HCT116 (cell line): ENCODE measurements at regions not wholly inside any gene's neighbourhood (a gene's known extent, or its start where the extent isn't known, plus 50 kb on each side); places are given as distances from the start of the nearest gene placed in this dataset.

Experiments
- ATAC-seq: fragments of 200-7000 bp; cut with Tn5 transposase; 2 replicates; pipeline ENCODE4 v1.9.1; 2020; ENCODE audit warnings: mild to moderate bottlenecking, moderate library complexity
- BruUV-seq: library from RNA; stranded (reverse); fragments of 400-500 nt; replicated peaks from 2 replicates; lab custom pipeline; 2021; lab: Mats Ljungman, UMichigan
- CTCF ChIA-PET: fragments of 300-600 bp; sonication (Branson Sonifier 250); formaldehyde crosslinking; loops from one replicate; lab custom pipeline; 2021; ENCODE audit warnings: antibody characterized with exemption; lab: Charles Lee
- POLR2A ChIA-PET: fragments of 300-600, 350-600 bp; sonication (Branson Sonifier 250); formaldehyde crosslinking; loops from one replicate; lab custom pipeline; 2021; ENCODE audit warnings: antibody characterized with exemption; lab: Charles Lee
- RAD21 ChIA-PET, 2 experiments: fragments of 300-600 bp; sonication (Branson Sonifier 250); formaldehyde crosslinking; loops; one replicate each; lab custom pipeline; 2023; ENCODE audit warnings: low total read pairs in 2 of 2; ENCODE audit not compliant: uncharacterized antibody in 2 of 2, unreplicated experiment in 2 of 2, low non-redundant PET in 1 of 2; lab: Charles Lee
- DNase-seq: peaks from one replicate; pipeline ENCODE4 v3.0.0-alpha.2; 2010; ENCODE audit warnings: low read depth, low spot score
- H2AFZ ChIP-seq: fragments of 200-600 bp; shearing (Covaris generic), sonication (generic); 2 replicates; pipeline ENCODE4 v1.6.1; 2017; ENCODE audit warnings: low read depth, mixed run types, mixed read lengths, antibody characterized with exemption, low read length; ENCODE audit not compliant: poor library complexity, severe bottlenecking
- H3K27ac ChIP-seq: 2 replicates; pipeline ENCODE4 v1.5.1; 2012; ENCODE audit warnings: low read depth, low read length
- H3K27me3 ChIP-seq: fragments of 200-600 bp; sonication (generic); 2 replicates; pipeline ENCODE4 v1.6.1; 2016; ENCODE audit warnings: mixed run types, low read length, mixed read lengths; ENCODE audit not compliant: insufficient read depth
- H3K36me3 ChIP-seq, 2 experiments: fragments of 200-500 bp in 1 of 2; fragments of 200-600 bp in 1 of 2; sonication (Bioruptor generic) in 1 of 2; sonication (generic) in 1 of 2; 2 replicates each; pipeline versions ENCODE4 v1.5.1 to v1.6.1; 2014 to 2016; ENCODE audit warnings: low read length in 2 of 2, inconsistent platforms in 1 of 2, mixed read lengths in 1 of 2, mixed run types in 1 of 2; ENCODE audit not compliant: insufficient read depth in 2 of 2, control insufficient read depth in 1 of 2
- H3K4me1 ChIP-seq, 2 experiments: fragments of 200-600 bp in 1 of 2; sonication (generic) in 1 of 2; 2 replicates each; pipeline versions ENCODE4 v1.5.1 to v1.6.1; 2012 to 2017; ENCODE audit warnings: low read length in 2 of 2, inconsistent platforms in 1 of 2, mild to moderate bottlenecking in 1 of 2, mixed read lengths in 1 of 2, mixed run types in 1 of 2, moderate library complexity in 1 of 2; ENCODE audit not compliant: insufficient read depth in 2 of 2, control insufficient read depth in 1 of 2
- H3K4me2 ChIP-seq: fragments of 200-600 bp; sonication (generic); 2 replicates; pipeline ENCODE4 v1.6.1; 2017; ENCODE audit warnings: mixed run types, low read length, mixed read lengths
- H3K4me3 ChIP-seq, 2 experiments: fragments of 200-600 bp in 1 of 2; sonication (generic) in 1 of 2; replicated peaks in 1 of 2; 2 replicates each; pipeline ENCODE4 v1.5.1; 2011 to 2016; ENCODE audit warnings: low read length in 2 of 2, control low read depth in 1 of 2, low read depth in 1 of 2, mild to moderate bottlenecking in 1 of 2, mixed read lengths in 1 of 2, mixed run types in 1 of 2
- H3K79me2 ChIP-seq: fragments of 200-600 bp; sonication (generic); 2 replicates; pipeline ENCODE4 v1.6.1; 2017; ENCODE audit warnings: mild to moderate bottlenecking, mixed run types, low read length, moderate library complexity, mixed read lengths; ENCODE audit not compliant: insufficient read depth
- H3K9ac ChIP-seq: fragments of 200-600 bp; sonication (generic); 2 replicates; pipeline ENCODE4 v1.6.1; 2016; ENCODE audit warnings: low read length, mixed read lengths
- H3K9me2 ChIP-seq: fragments of 200-600 bp; sonication (generic), shearing (Covaris generic); 2 replicates; pipeline ENCODE4 v1.6.1; 2017; ENCODE audit warnings: mixed run types, mild to moderate bottlenecking, moderate library complexity; ENCODE audit not compliant: insufficient read depth
- H3K9me3 ChIP-seq, 2 experiments: fragments of 200-500 bp in 1 of 2; fragments of 200-600 bp in 1 of 2; sonication (Bioruptor generic) in 1 of 2; sonication (generic) in 1 of 2; 2 replicates each; pipeline ENCODE4 v1.6.1; 2014 to 2017; ENCODE audit warnings: low read length in 2 of 2, mixed read lengths in 2 of 2, inconsistent platforms in 1 of 2, low read depth in 1 of 2, mild to moderate bottlenecking in 1 of 2, mixed run types in 1 of 2, moderate library complexity in 1 of 2; ENCODE audit not compliant: control insufficient read depth in 1 of 2, insufficient read depth in 1 of 2
- H4K20me1 ChIP-seq: fragments of 200-600 bp; sonication (generic), shearing (Covaris generic); 2 replicates; pipeline ENCODE4 v1.6.1; 2017; ENCODE audit warnings: mixed run types, mild to moderate bottlenecking, moderate library complexity; ENCODE audit not compliant: insufficient read depth
- CBX3 ChIP-seq: IDR thresholded peaks from 2 replicates; pipeline ENCODE4 v1.6.1; 2012; ENCODE audit warnings: low read depth
- CEBPB ChIP-seq: IDR thresholded peaks from 2 replicates; pipeline ENCODE4 v1.6.1; 2012; ENCODE audit warnings: low read depth
- EGR1 ChIP-seq: IDR thresholded peaks from 2 replicates; pipeline ENCODE4 v1.6.1; 2012; ENCODE audit warnings: low read depth
- ELF1 ChIP-seq: IDR thresholded peaks from 2 replicates; pipeline ENCODE4 v1.6.1; 2012; ENCODE audit warnings: low read depth, borderline replicate concordance
- EZH2 ChIP-seq: fragments of 200-600 bp; sonication (generic); IDR thresholded peaks from 2 replicates; pipeline ENCODE4 v1.6.1; 2017; ENCODE audit warnings: antibody characterized with exemption, mixed run types
- EZH2phosphoT487 ChIP-seq: fragments of 200-600 bp; IDR thresholded peaks from 2 replicates; pipeline ENCODE4 v1.6.1; 2018; ENCODE audit warnings: antibody characterized with exemption, borderline replicate concordance
- FOSL1 ChIP-seq: IDR thresholded peaks from 2 replicates; pipeline ENCODE4 v1.6.1; 2012; ENCODE audit warnings: low read depth
- JUND ChIP-seq: IDR thresholded peaks from 2 replicates; pipeline ENCODE4 v1.6.1; 2012
- POLR2A ChIP-seq: IDR thresholded peaks from 2 replicates; pipeline ENCODE4 v1.7.0; 2011; ENCODE audit warnings: borderline replicate concordance; ENCODE audit not compliant: insufficient read depth, insufficient read length; ENCODE audit errors: extremely low read depth
- POLR2AphosphoS5 ChIP-seq: IDR thresholded peaks from 2 replicates; pipeline ENCODE4 v1.6.1; 2011; ENCODE audit warnings: mild to moderate bottlenecking, low read depth, low read length, moderate library complexity
- RAD21 ChIP-seq: IDR thresholded peaks from 2 replicates; pipeline ENCODE4 v1.6.1; 2012; ENCODE audit warnings: low read depth, mild to moderate bottlenecking
- SIN3A ChIP-seq: IDR thresholded peaks from 2 replicates; pipeline ENCODE4 v1.6.1; 2012; ENCODE audit warnings: low read depth
- SP1 ChIP-seq: IDR thresholded peaks from 2 replicates; pipeline ENCODE4 v1.6.1; 2012; ENCODE audit warnings: low read depth
- TCF7L2 ChIP-seq: IDR thresholded peaks from 2 replicates; pipeline ENCODE4 v1.7.0; 2011; ENCODE audit warnings: borderline replicate concordance, inconsistent platforms; ENCODE audit not compliant: insufficient read depth, insufficient read length; ENCODE audit errors: extremely low read depth
- ZFX ChIP-seq: fragments of 450-650 bp; IDR thresholded peaks from 2 replicates; pipeline ENCODE4 v1.6.1; 2017
- ZNF274 ChIP-seq: fragments of 200-500 bp; sonication (Bioruptor generic); IDR thresholded peaks from 2 replicates; pipeline ENCODE4 v1.6.1; 2014; ENCODE audit warnings: mild to moderate bottlenecking, low read depth, low read length, inconsistent platforms
- intact Hi-C: fragments of 100-400 bp; cut with micrococcal nuclease; formaldehyde crosslinking; loops from 2 replicates; pipeline ENCODE4 v1.10.0; 2022
- TF ChIP-seq, protein P1 (sequence below): IDR thresholded peaks from 2 replicates; pipeline ENCODE4 v1.6.1; 2012; ENCODE audit warnings: low read depth
- TF ChIP-seq, protein P2 (sequence below): IDR thresholded peaks from 2 replicates; pipeline ENCODE4 v1.6.1; 2012
- TF ChIP-seq, protein P3 (sequence below): IDR thresholded peaks from 2 replicates; pipeline ENCODE4 v1.6.1; 2012

DNA sequence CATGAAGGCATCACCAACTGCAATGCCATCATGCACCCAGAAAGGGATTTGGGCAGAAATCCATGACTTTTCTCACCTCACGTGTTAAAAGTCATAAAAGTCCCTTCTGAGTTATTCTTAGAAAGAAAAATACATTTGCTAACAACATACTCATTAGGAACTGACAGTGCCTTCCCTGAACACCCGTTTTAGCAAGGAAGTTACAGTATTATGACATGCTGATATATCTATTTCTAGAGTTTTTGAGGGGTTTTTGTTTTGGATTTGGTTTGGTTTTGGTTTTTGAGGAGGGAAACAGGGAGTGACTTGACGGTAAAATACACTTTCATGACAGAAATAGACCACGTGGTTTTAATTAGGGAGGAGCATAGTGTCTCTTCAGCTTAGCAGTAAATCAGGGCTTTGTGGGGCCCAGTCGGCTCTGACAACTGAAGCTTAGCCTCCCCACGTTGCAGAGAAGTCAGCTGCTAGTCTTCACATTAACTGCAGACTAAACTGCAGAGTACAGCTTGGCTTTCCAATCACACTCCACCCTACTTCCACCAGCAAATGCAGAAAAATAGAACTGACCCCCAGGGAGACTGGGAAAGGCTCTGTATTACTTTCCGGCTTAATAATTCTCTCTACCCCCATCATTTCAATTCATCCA, 141.4 kb downstream of the FAM124B start:
- Histone ChIP-seq H3K27ac (no peak overlapping the region), H4K20me1 (no peaks in the 10 kb centered on the region), H3K4me3 (no peak overlapping the region), H2AFZ (no peak overlapping the region), H3K9me3 (no peaks in the 10 kb centered on the region), H3K4me2 (no peak overlapping the region), H3K4me1 (peaks cover 0 to 4% of the 10 kb centered on the region in 2 experiments; a peak in 1 of 4 replicates), H3K36me3 (no peaks in the 10 kb centered on the region), H3K79me2 (no peaks in the 10 kb centered on the region), H3K9me2 (no peaks in the 10 kb centered on the region), H3K27me3 (no peaks in the 10 kb centered on the region), H3K9ac (no peak overlapping the region)
- ATAC-seq: no peak
- BruUV-seq: no TSS peak
- TF ChIP-seq TCF7L2: no peak
- intact Hi-C loops: no loop called here
- ChIA-PET CTCF (no interaction called here), POLR2A (no interaction called here), RAD21 (no interaction called here)
- no peak for DNase-seq

DNA sequence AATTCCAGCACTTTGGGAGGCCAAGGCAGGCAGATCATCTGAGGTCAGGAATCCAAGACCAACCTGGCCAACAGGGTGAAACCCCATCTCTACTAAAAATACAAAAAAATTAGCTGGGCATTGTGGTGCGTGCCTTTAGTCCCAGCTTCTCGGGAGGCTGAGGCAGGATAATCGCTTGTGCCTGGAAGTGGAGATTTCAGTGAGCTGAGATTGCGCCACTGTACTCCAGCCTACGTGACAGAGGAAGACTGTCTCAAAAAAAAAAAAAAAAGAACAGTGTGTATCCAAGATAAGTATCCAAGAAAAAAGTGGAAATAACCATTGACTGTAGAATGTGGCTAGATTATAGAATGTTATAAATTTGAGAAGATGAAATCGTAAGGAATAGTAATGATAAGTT, 142.1 kb downstream of the FAM124B start:
- TF ChIP-seq ZNF274: no peak
- TF ChIP-seq JUND: no peak
- TF ChIP-seq ZFX: no peak
- TF ChIP-seq, protein P1, sequence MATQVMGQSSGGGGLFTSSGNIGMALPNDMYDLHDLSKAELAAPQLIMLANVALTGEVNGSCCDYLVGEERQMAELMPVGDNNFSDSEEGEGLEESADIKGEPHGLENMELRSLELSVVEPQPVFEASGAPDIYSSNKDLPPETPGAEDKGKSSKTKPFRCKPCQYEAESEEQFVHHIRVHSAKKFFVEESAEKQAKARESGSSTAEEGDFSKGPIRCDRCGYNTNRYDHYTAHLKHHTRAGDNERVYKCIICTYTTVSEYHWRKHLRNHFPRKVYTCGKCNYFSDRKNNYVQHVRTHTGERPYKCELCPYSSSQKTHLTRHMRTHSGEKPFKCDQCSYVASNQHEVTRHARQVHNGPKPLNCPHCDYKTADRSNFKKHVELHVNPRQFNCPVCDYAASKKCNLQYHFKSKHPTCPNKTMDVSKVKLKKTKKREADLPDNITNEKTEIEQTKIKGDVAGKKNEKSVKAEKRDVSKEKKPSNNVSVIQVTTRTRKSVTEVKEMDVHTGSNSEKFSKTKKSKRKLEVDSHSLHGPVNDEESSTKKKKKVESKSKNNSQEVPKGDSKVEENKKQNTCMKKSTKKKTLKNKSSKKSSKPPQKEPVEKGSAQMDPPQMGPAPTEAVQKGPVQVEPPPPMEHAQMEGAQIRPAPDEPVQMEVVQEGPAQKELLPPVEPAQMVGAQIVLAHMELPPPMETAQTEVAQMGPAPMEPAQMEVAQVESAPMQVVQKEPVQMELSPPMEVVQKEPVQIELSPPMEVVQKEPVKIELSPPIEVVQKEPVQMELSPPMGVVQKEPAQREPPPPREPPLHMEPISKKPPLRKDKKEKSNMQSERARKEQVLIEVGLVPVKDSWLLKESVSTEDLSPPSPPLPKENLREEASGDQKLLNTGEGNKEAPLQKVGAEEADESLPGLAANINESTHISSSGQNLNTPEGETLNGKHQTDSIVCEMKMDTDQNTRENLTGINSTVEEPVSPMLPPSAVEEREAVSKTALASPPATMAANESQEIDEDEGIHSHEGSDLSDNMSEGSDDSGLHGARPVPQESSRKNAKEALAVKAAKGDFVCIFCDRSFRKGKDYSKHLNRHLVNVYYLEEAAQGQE: no peak
- no peak for TF ChIP-seq EZH2
- no peak for TF ChIP-seq CBX3
- no peak for TF ChIP-seq FOSL1
- TF ChIP-seq, protein P2, sequence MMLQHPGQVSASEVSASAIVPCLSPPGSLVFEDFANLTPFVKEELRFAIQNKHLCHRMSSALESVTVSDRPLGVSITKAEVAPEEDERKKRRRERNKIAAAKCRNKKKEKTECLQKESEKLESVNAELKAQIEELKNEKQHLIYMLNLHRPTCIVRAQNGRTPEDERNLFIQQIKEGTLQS: no peak
- TF ChIP-seq EZH2phosphoT487: no peak
- TF ChIP-seq EGR1: no peak
- no peak for TF ChIP-seq POLR2AphosphoS5
- TF ChIP-seq SIN3A: no peak
- TF ChIP-seq CEBPB: no peak
- TF ChIP-seq POLR2A: no peak
- TF ChIP-seq, protein P3, sequence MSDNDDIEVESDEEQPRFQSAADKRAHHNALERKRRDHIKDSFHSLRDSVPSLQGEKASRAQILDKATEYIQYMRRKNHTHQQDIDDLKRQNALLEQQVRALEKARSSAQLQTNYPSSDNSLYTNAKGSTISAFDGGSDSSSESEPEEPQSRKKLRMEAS: no peak
- TF ChIP-seq RAD21: no peak
- TF ChIP-seq ELF1: no peak
- TF ChIP-seq TCF7L2: no peak
- TF ChIP-seq SP1: no peak
- H2AFZ ChIP-seq: no peak overlapping the region
- H3K4me1 ChIP-seq: peaks cover 0 to 4% of the 10 kb centered on the region in 2 experiments; a peak in 1 of 4 replicates
- CTCF ChIA-PET: no interaction called here
- intact Hi-C loops: no loop called here
- H3K9me2 ChIP-seq: no peaks in the 10 kb centered on the region
- DNase-seq (no peak), ATAC-seq (no peak)
- H3K9me3 ChIP-seq: no peaks in the 10 kb centered on the region
- no peak overlapping the region for H3K4me2 ChIP-seq
- no peak overlapping the region for H3K27ac ChIP-seq
- no peak overlapping the region for H3K4me3 ChIP-seq
- BruUV-seq: no TSS peak
- POLR2A ChIA-PET: no interaction called here
- no peaks in the 10 kb centered on the region for H4K20me1 ChIP-seq
- H3K36me3 ChIP-seq: no peaks in the 10 kb centered on the region
- no peaks in the 10 kb centered on the region for H3K79me2 ChIP-seq
- RAD21 ChIA-PET: no interaction called here
- H3K9ac ChIP-seq: no peak overlapping the region
- H3K27me3 ChIP-seq: no peaks in the 10 kb centered on the region
